Right atrium auricular region (tissue), 2 donors: ENCODE measurements at regions not wholly inside any gene's neighbourhood (a gene's known extent, or its start where the extent isn't known, plus 50 kb on each side); places are given as distances from the start of the nearest gene placed in this dataset.

Source experiments
- DNase-seq: peaks from one replicate; pipeline ENCODE4 v3.0.0-alpha.2; 2019; ENCODE audit warnings: low spot score
- H3K27ac ChIP-seq, 2 donors: fragments of 200-600 bp; sonication (generic); 1 replicate in 1 of 2; 2 replicates in 1 of 2; pipeline ENCODE4 v1.5.1; 2016 to 2019
- H3K27me3 ChIP-seq, 2 donors: fragments of 200-600 bp; sonication (generic); one replicate each; pipeline versions ENCODE4 v1.5.1 to v1.6.0; 2017 to 2019
- H3K36me3 ChIP-seq: fragments of 200-600 bp; sonication (generic); one replicate; pipeline ENCODE4 v1.5.1; 2016
- H3K4me1 ChIP-seq, 2 donors: fragments of 200-600 bp; sonication (generic); one replicate each; pipeline versions ENCODE4 v1.5.1 to v1.6.0; 2017 to 2019
- H3K4me3 ChIP-seq, 2 donors: fragments of 200-600 bp; sonication (generic); 1 replicate in 1 of 2; 2 replicates in 1 of 2; pipeline ENCODE4 v1.5.1; 2017 to 2019; ENCODE audit warnings: mild to moderate bottlenecking in 1 of 2, moderate library complexity in 1 of 2
- H3K9me3 ChIP-seq, 2 donors: fragments of 200-600 bp; sonication (generic); one replicate each; pipeline ENCODE4 v1.5.1; 2019
- CTCF ChIP-seq, 2 donors: fragments of 200-600 bp; sonication (generic); IDR thresholded peaks; one replicate each; pipeline ENCODE4 v1.5.1; 2019; ENCODE audit warnings: antibody characterized with exemption in 2 of 2

- no peaks in the 10 kb centered on the region for H3K4me1 ChIP-seq
- no peak overlapping the region for H3K4me3 ChIP-seq
- no peak overlapping the region for H3K27ac ChIP-seq
- no peak for DNase-seq
- no peak for TF ChIP-seq CTCF (IDR thresholded peaks at IDR 0.05)
- no peaks in the 10 kb centered on the region for H3K9me3 ChIP-seq
- no peaks in the 10 kb centered on the region for H3K27me3 ChIP-seq
- no peaks in the 10 kb centered on the region for H3K36me3 ChIP-seq
Measured at GRCh38 chrX:7285765-7286164, 137.8 kb upstream of the PUDP start.

- Histone ChIP-seq H3K4me1 (no peaks in the 10 kb centered on the region), H3K9me3 (no peaks in the 10 kb centered on the region), H3K4me3 (no peak overlapping the region), H3K36me3 (no peaks in the 10 kb centered on the region), H3K27me3 (no peaks in the 10 kb centered on the region), H3K27ac (no peak overlapping the region)
- no peak for TF ChIP-seq CTCF (IDR thresholded peaks at IDR 0.05)
- no peak for DNase-seq
Measured at GRCh38 chrX:7283741-7284140, 135.8 kb upstream of the PUDP start.

GRCh38 chrX:7280520-7280919 is 132.6 kb upstream of the PUDP start:
- Histone ChIP-seq H3K4me3 (no peak overlapping the region), H3K27ac (no peak overlapping the region), H3K36me3 (no peaks in the 10 kb centered on the region), H3K27me3 (no peaks in the 10 kb centered on the region), H3K4me1 (no peaks in the 10 kb centered on the region), H3K9me3 (no peaks in the 10 kb centered on the region)
- no peak for TF ChIP-seq CTCF (IDR thresholded peaks at IDR 0.05)
- DNase-seq, result no peak

GRCh38 chrX:7272346-7272745 is 124.4 kb upstream of the PUDP start:
- no peak for DNase-seq
- H3K9me3 ChIP-seq, result no peaks in the 10 kb centered on the region
- H3K4me3 ChIP-seq, result no peak overlapping the region
- H3K36me3 ChIP-seq, result no peaks in the 10 kb centered on the region
- TF ChIP-seq CTCF (IDR thresholded peaks at IDR 0.05), result no peak
- H3K27me3 ChIP-seq, result no peaks in the 10 kb centered on the region
- no peaks in the 10 kb centered on the region for H3K4me1 ChIP-seq
- no peak overlapping the region for H3K27ac ChIP-seq

- Histone ChIP-seq H3K27ac (no peak overlapping the region), H3K4me1 (no peaks in the 10 kb centered on the region), H3K9me3 (no peaks in the 10 kb centered on the region), H3K4me3 (no peak overlapping the region), H3K36me3 (no peaks in the 10 kb centered on the region), H3K27me3 (no peaks in the 10 kb centered on the region)
- DNase-seq, result no peak
- TF ChIP-seq CTCF (IDR thresholded peaks at IDR 0.05), result no peak
Measured at GRCh38 chrX:7270933-7271332, 123.0 kb upstream of the PUDP start.

GRCh38 chrX:7269991-7270390 is 122.0 kb upstream of the PUDP start:
- Histone ChIP-seq H3K4me1 (no peaks in the 10 kb centered on the region), H3K4me3 (no peak overlapping the region), H3K9me3 (no peaks in the 10 kb centered on the region), H3K27me3 (no peaks in the 10 kb centered on the region), H3K27ac (no peak overlapping the region), H3K36me3 (no peaks in the 10 kb centered on the region)
- TF ChIP-seq CTCF (IDR thresholded peaks at IDR 0.05), result no peak
- no peak for DNase-seq
